HepG2 (cell line): ENCODE measurements at regions not wholly inside any gene's neighbourhood (a gene's known extent, or its start where the extent isn't known, plus 50 kb on each side); places are given as distances from the start of the nearest gene placed in this dataset.

Experiments used
- CEBPG ChIP-seq: IDR thresholded peaks from 2 replicates; pipeline ENCODE4 v1.6.1; 2016
- EHMT2 ChIP-seq: fragments of 200-600 bp; sonication (generic); IDR thresholded peaks from 2 replicates; pipeline ENCODE4 v1.7.0; 2017; ENCODE audit warnings: antibody characterized with exemption, low read depth, low read length, borderline replicate concordance
- FOXO4 ChIP-seq: sonication (generic); formaldehyde crosslinking; conservative IDR thresholded peaks from 2 replicates; pipeline ENCODE4 v1.8.1; 2023; ENCODE audit warnings: missing genetic modification reagents
- HMGXB3 ChIP-seq: sonication (generic); formaldehyde crosslinking; IDR thresholded peaks from 2 replicates; pipeline ENCODE4 v1.4.0; 2020; ENCODE audit warnings: missing genetic modification reagents, borderline replicate concordance
- NFATC3 ChIP-seq: sonication (generic); formaldehyde crosslinking; IDR thresholded peaks from 2 replicates; pipeline ENCODE4 v1.5.1; 2020; ENCODE audit warnings: mild to moderate bottlenecking, missing genetic modification reagents
- POLR2A ChIP-seq, 2 experiments: IDR thresholded peaks; 2 replicates each; pipeline ENCODE4 v1.6.1; 2011; ENCODE audit warnings: low read depth in 2 of 2, low read length in 2 of 2, mild to moderate bottlenecking in 1 of 2, moderate library complexity in 1 of 2; ENCODE audit not compliant: insufficient read depth in 1 of 2
- ZNF570 ChIP-seq: sonication (generic); formaldehyde crosslinking; IDR thresholded peaks from 2 replicates; pipeline ENCODE4 v1.4.0; 2020; ENCODE audit warnings: mild to moderate bottlenecking, missing genetic modification reagents, borderline replicate concordance
- TF ChIP-seq, protein P1 (sequence below): sonication (generic); formaldehyde crosslinking; IDR thresholded peaks from 2 replicates; pipeline ENCODE4 v1.5.0; 2020; ENCODE audit warnings: mild to moderate bottlenecking, missing genetic modification reagents, moderate library complexity

GRCh38 chr7:409339-410281 lies 110.0 kb downstream of the PDGFA start:
- TF ChIP-seq FOXO4 (CRISPR knock-in tag) (no peak), HMGXB3 (no peak), NFATC3 (CRISPR knock-in tag) (no peak), EHMT2 (no peak), ZNF570 (no peak), CEBPG (CRISPR knock-in tag) (no peak), POLR2A (IDR thresholded peaks at IDR 0.05; ENCODE audit: insufficient read depth in 1 of 2, low read depth in 2 of 2, low read length in 2 of 2) (no peak)
- TF ChIP-seq, protein P1, sequence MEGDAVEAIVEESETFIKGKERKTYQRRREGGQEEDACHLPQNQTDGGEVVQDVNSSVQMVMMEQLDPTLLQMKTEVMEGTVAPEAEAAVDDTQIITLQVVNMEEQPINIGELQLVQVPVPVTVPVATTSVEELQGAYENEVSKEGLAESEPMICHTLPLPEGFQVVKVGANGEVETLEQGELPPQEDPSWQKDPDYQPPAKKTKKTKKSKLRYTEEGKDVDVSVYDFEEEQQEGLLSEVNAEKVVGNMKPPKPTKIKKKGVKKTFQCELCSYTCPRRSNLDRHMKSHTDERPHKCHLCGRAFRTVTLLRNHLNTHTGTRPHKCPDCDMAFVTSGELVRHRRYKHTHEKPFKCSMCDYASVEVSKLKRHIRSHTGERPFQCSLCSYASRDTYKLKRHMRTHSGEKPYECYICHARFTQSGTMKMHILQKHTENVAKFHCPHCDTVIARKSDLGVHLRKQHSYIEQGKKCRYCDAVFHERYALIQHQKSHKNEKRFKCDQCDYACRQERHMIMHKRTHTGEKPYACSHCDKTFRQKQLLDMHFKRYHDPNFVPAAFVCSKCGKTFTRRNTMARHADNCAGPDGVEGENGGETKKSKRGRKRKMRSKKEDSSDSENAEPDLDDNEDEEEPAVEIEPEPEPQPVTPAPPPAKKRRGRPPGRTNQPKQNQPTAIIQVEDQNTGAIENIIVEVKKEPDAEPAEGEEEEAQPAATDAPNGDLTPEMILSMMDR (CRISPR knock-in tag), result no peak
